HL-60/S4 (cell line): ENCODE measurements at regions not wholly inside any gene's neighbourhood (a gene's known extent, or its start where the extent isn't known, plus 50 kb on each side); places are given as distances from the start of the nearest gene placed in this dataset.
"Not testable (repeated sequence)": the region's sequence is repeated elsewhere in the genome, so short reads cannot be mapped to it uniquely, and the experiment has no call there.

Experiments used
- in situ Hi-C: fragments of 300-500 bp; cut with MboI; formaldehyde crosslinking; loops from 2 replicates; pipeline ENCODE4 v1.14.3; 2022; ENCODE audit warnings: low sequenced_read_pairs

GRCh38 chr20:40291493-40292135 lies 397.4 kb downstream of the MAFB start:
- in situ Hi-C loops: no loop called here

- in situ Hi-C loops: no loop called here
These were observed 401.4 kb downstream of the MAFB start for GRCh38 chr20:40287683-40288082.

- in situ Hi-C loops: no loop called here
These were observed 402.0 kb downstream of the MAFB start for GRCh38 chr20:40286975-40287531.

- in situ Hi-C loops: no loop called here
These were observed 404.4 kb downstream of the MAFB start for GRCh38 chr20:40284611-40285010.

- in situ Hi-C loops: no loop called here
These were observed 405.3 kb downstream of the MAFB start for GRCh38 chr20:40283689-40284088.

- in situ Hi-C loops: no loop called here
These were observed 406.1 kb downstream of the MAFB start for GRCh38 chr20:40282941-40283340.

GRCh38 chr20:40282541-40282940 lies 406.5 kb downstream of the MAFB start:
- in situ Hi-C loops: no loop called here

GRCh38 chr20:40280616-40281015 lies 408.4 kb downstream of the MAFB start:
- in situ Hi-C loops: no loop called here

GRCh38 chr20:40279390-40279789 lies 409.6 kb downstream of the MAFB start:
- in situ Hi-C loops: no loop called here

- in situ Hi-C loops: no loop called here
These were observed 410.4 kb downstream of the MAFB start for GRCh38 chr20:40278673-40279072.

- in situ Hi-C loops: no loop called here
These were observed 412.7 kb downstream of the MAFB start for GRCh38 chr20:40276301-40276700.

GRCh38 chr20:40275738-40276137 lies 413.3 kb downstream of the MAFB start:
- in situ Hi-C loops: no loop called here

- in situ Hi-C loops: no loop called here
These were observed 414.0 kb downstream of the MAFB start for GRCh38 chr20:40274912-40275533.

GRCh38 chr20:40269274-40269673 lies 419.8 kb downstream of the MAFB start:
- in situ Hi-C loops: not testable (repeated sequence)

- in situ Hi-C loops: no loop called here
These were observed 420.5 kb downstream of the MAFB start for GRCh38 chr20:40268321-40269075.

- in situ Hi-C loops: no loop called here
These were observed 423.1 kb downstream of the MAFB start for GRCh38 chr20:40265825-40266533.

GRCh38 chr20:40262219-40262618 lies 426.8 kb downstream of the MAFB start:
- in situ Hi-C loops: no loop called here

- in situ Hi-C loops: no loop called here
These were observed 430.1 kb downstream of the MAFB start for GRCh38 chr20:40258931-40259330.

- in situ Hi-C loops: no loop called here
These were observed 431.3 kb downstream of the MAFB start for GRCh38 chr20:40257763-40258162.

- in situ Hi-C loops: no loop called here
These were observed 433.7 kb downstream of the MAFB start for GRCh38 chr20:40255365-40255764.
